PC-3 (cell line): ENCODE measurements at regions not wholly inside any gene's neighbourhood (a gene's known extent, or its start where the extent isn't known, plus 50 kb on each side); places are given as distances from the start of the nearest gene placed in this dataset.

ENCODE experiments used
- ATAC-seq: fragments of 200-7000 bp; cut with Tn5 transposase; 2 replicates; pipeline ENCODE4 v1.9.1; 2020; ENCODE audit warnings: mild to moderate bottlenecking, moderate library complexity
- BruUV-seq: library from RNA; stranded (reverse); fragments of 400-500 nt; replicated peaks from 2 replicates; lab custom pipeline; 2021; lab: Mats Ljungman, UMichigan
- CTCF ChIA-PET: fragments of 300-600 bp; sonication (Branson Sonifier 250); formaldehyde crosslinking; loops from one replicate; lab custom pipeline; 2022; ENCODE audit warnings: antibody characterized with exemption; lab: Charles Lee
- POLR2A ChIA-PET: fragments of 300-600 bp; sonication (Branson Sonifier 250); formaldehyde crosslinking; loops from one replicate; lab custom pipeline; 2022; ENCODE audit warnings: antibody characterized with exemption; ENCODE audit not compliant: unreplicated experiment; lab: Charles Lee
- DNase-seq: peaks from one replicate; pipeline ENCODE4 v3.0.0-alpha.2; 2015
- H2AFZ ChIP-seq: fragments of 300-600 bp; sonication (generic); 2 replicates; pipeline ENCODE4 v1.6.0; 2016; ENCODE audit warnings: antibody characterized with exemption, low read length
- H3F3A ChIP-seq: fragments of 300-600 bp; sonication (generic); one replicate; pipeline ENCODE4 v1.6.0; 2017; ENCODE audit warnings: antibody characterized with exemption, low read length, control low read depth, mild to moderate bottlenecking; ENCODE audit not compliant: unreplicated experiment
- H3K27ac ChIP-seq: fragments of 300-600 bp; sonication (generic); 2 replicates; pipeline ENCODE4 v1.5.1; 2016; ENCODE audit warnings: mild to moderate bottlenecking, low read length
- H3K27me3 ChIP-seq: fragments of 300-600 bp; sonication (generic); 2 replicates; pipeline ENCODE4 v1.6.1; 2016; ENCODE audit warnings: low read length, mixed read lengths
- H3K36me3 ChIP-seq: fragments of 300-600 bp; sonication (generic); 2 replicates; pipeline ENCODE4 v1.6.1; 2016; ENCODE audit warnings: low read depth, mixed run types, low read length, mixed read lengths
- H3K4me1 ChIP-seq: fragments of 300-600 bp; sonication (generic); 2 replicates; pipeline ENCODE4 v1.5.1; 2016; ENCODE audit warnings: low read length; ENCODE audit not compliant: insufficient read depth
- H3K4me2 ChIP-seq: fragments of 300-600 bp; sonication (generic); 2 replicates; pipeline ENCODE4 v1.6.0; 2016; ENCODE audit warnings: low read length
- H3K4me3 ChIP-seq: fragments of 300-600 bp; sonication (generic); 2 replicates; pipeline ENCODE4 v1.5.1; 2016; ENCODE audit warnings: mild to moderate bottlenecking, low read length, mixed read lengths
- H3K79me2 ChIP-seq: fragments of 300-600 bp; sonication (generic); 2 replicates; pipeline ENCODE4 v1.6.1; 2017; ENCODE audit warnings: low read length, mixed read lengths
- H3K9ac ChIP-seq: fragments of 300-600 bp; sonication (generic); 2 replicates; pipeline ENCODE4 v1.6.0; 2016; ENCODE audit warnings: mild to moderate bottlenecking, low read length
- H3K9me2 ChIP-seq: fragments of 300-600 bp; sonication (generic); replicated peaks from 2 replicates; pipeline ENCODE4 v1.6.1; 2016; ENCODE audit warnings: mixed run types, low read length, mixed read lengths
- H3K9me3 ChIP-seq: fragments of 300-600 bp; sonication (generic); 2 replicates; pipeline ENCODE4 v1.6.1; 2016; ENCODE audit warnings: low read length, mixed read lengths
- H4K20me1 ChIP-seq: fragments of 300-600 bp; sonication (generic); 2 replicates; pipeline ENCODE4 v1.6.1; 2016; ENCODE audit warnings: low read length, mixed read lengths
- CTCF ChIP-seq: fragments of 300-600 bp; sonication (generic); conservative IDR thresholded peaks from 2 replicates; pipeline ENCODE4 v1.5.1; 2017; ENCODE audit warnings: antibody characterized with exemption, low read depth, mild to moderate bottlenecking, low read length
- EZH2 ChIP-seq: fragments of 300-600 bp; sonication (generic); IDR thresholded peaks from one replicate; pipeline ENCODE4 v1.6.1; 2017; ENCODE audit warnings: antibody characterized with exemption, mild to moderate bottlenecking, low read length; ENCODE audit not compliant: unreplicated experiment
- EZH2phosphoT487 ChIP-seq: fragments of 300-600 bp; sonication (generic); IDR thresholded peaks from 2 replicates; pipeline ENCODE4 v1.6.1; 2018; ENCODE audit warnings: mild to moderate bottlenecking, antibody characterized with exemption, low read length, borderline replicate concordance
- intact Hi-C: fragments of 100-400 bp; cut with micrococcal nuclease; formaldehyde crosslinking; loops from 2 replicates; pipeline ENCODE4 v1.9.0; 2023

GRCh38 chr4:111945014-111945413 is 200.2 kb upstream of the FAM241A start:
- H3F3A ChIP-seq = no peaks in the 10 kb centered on the region
- H3K36me3 ChIP-seq = no peaks in the 10 kb centered on the region
- H3K4me3 ChIP-seq = no peak overlapping the region
- no peak overlapping the region for H3K4me2 ChIP-seq
- peaks cover 17% of the 10 kb centered on the region; the same call in 1 of the 2 replicates for H3K27me3 ChIP-seq
- CTCF ChIA-PET = no interaction called here
- POLR2A ChIA-PET = no interaction called here
- H2AFZ ChIP-seq = no peak overlapping the region
- no peaks in the 10 kb centered on the region for H3K9me2 ChIP-seq
- H4K20me1 ChIP-seq = no peaks in the 10 kb centered on the region
- BruUV-seq = no TSS peak
- intact Hi-C loops = no loop called here
- DNase-seq (peak; percentile 10), ATAC-seq (no peak)
- no peak overlapping the region for H3K9ac ChIP-seq
- no peaks in the 10 kb centered on the region for H3K4me1 ChIP-seq
- TF ChIP-seq EZH2phosphoT487 = no peak
- H3K27ac ChIP-seq = no peak overlapping the region
- H3K9me3 ChIP-seq = no peaks in the 10 kb centered on the region
- no peaks in the 10 kb centered on the region for H3K79me2 ChIP-seq

GRCh38 chr4:111946800-111947199 is 198.5 kb upstream of the FAM241A start:
- ATAC-seq (no peak), DNase-seq (no peak)
- Histone ChIP-seq H3K4me3 (no peak overlapping the region), H3K4me1 (no peaks in the 10 kb centered on the region), H3K79me2 (no peaks in the 10 kb centered on the region), H3K36me3 (no peaks in the 10 kb centered on the region), H3K27ac (no peak overlapping the region), H3K9me2 (no peaks in the 10 kb centered on the region), H2AFZ (no peak overlapping the region), H3K9me3 (no peaks in the 10 kb centered on the region), H3K9ac (no peak overlapping the region), H4K20me1 (no peaks in the 10 kb centered on the region), H3K27me3 (peaks cover 4% of the 10 kb centered on the region; the same call in 1 of the 2 replicates), H3K4me2 (no peak overlapping the region), H3F3A (no peaks in the 10 kb centered on the region)
- POLR2A ChIA-PET = no interaction called here
- TF ChIP-seq EZH2 (no peak), EZH2phosphoT487 (no peak), CTCF (no peak)
- no TSS peak for BruUV-seq
- intact Hi-C loops = no loop called here
- CTCF ChIA-PET = no interaction called here

GRCh38 chr4:111952688-111953087 is 192.6 kb upstream of the FAM241A start:
- no peaks in the 10 kb centered on the region for H3K27me3 ChIP-seq
- H3K4me2 ChIP-seq = no peak overlapping the region
- no TSS peak for BruUV-seq
- H3K36me3 ChIP-seq = no peaks in the 10 kb centered on the region
- H3K9me3 ChIP-seq = no peaks in the 10 kb centered on the region
- no peak overlapping the region for H3K9ac ChIP-seq
- ATAC-seq (no peak), DNase-seq (no peak)
- H3K9me2 ChIP-seq = no peaks in the 10 kb centered on the region
- H3K4me1 ChIP-seq = no peaks in the 10 kb centered on the region
- no peak overlapping the region for H3K4me3 ChIP-seq
- H4K20me1 ChIP-seq = no peaks in the 10 kb centered on the region
- ChIA-PET CTCF (no interaction called here), POLR2A (no interaction called here)
- H3K27ac ChIP-seq = no peak overlapping the region
- TF ChIP-seq CTCF = no peak
- TF ChIP-seq EZH2phosphoT487 = no peak
- intact Hi-C loops = no loop called here
- H2AFZ ChIP-seq = no peak overlapping the region
- no peaks in the 10 kb centered on the region for H3K79me2 ChIP-seq
- H3F3A ChIP-seq = no peaks in the 10 kb centered on the region
